ENCODE measurements at regions not wholly inside any gene's neighbourhood (a gene's known extent, or its start where the extent isn't known, plus 50 kb on each side); places are given as distances from the start of the nearest gene placed in this dataset.

DNA sequence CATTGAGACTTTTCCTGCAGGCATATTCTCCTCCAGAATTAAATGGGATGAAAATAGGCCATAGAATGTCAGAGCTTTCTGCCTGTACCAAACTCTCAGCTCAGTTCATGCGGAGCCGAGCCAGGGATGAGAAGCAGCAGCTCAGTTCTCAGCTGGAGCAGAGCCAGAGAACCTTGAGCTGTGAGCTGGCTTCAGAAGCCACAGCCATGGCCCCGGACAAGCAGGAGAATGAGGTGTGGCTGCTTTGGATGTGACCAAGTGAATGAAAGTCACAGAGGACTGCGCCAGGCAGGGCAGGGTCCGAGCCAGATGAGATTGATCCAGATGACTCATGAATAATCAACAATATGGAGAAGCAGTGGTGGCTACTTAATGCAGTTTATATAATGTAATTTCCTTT, 633.8 kb downstream of the NCAM2 start:
- ChIA-PET POLR2A (no interaction called here), CTCF (interaction anchor here (1.0 to 1.3 kb wide), 3 partner anchors 20 to 424 kb away, joined by 3 to 4 read pairs (median 3); no protein-coding TSS in a partner anchor)
- DNase-seq (ENCODE audit: extremely low spot score): no peak
- TF ChIP-seq, protein P1, sequence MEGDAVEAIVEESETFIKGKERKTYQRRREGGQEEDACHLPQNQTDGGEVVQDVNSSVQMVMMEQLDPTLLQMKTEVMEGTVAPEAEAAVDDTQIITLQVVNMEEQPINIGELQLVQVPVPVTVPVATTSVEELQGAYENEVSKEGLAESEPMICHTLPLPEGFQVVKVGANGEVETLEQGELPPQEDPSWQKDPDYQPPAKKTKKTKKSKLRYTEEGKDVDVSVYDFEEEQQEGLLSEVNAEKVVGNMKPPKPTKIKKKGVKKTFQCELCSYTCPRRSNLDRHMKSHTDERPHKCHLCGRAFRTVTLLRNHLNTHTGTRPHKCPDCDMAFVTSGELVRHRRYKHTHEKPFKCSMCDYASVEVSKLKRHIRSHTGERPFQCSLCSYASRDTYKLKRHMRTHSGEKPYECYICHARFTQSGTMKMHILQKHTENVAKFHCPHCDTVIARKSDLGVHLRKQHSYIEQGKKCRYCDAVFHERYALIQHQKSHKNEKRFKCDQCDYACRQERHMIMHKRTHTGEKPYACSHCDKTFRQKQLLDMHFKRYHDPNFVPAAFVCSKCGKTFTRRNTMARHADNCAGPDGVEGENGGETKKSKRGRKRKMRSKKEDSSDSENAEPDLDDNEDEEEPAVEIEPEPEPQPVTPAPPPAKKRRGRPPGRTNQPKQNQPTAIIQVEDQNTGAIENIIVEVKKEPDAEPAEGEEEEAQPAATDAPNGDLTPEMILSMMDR (IDR thresholded peaks at IDR 0.05; ENCODE audit: control extremely low read depth, extremely low read depth, low read depth, missing control alignments): no peak

DNA sequence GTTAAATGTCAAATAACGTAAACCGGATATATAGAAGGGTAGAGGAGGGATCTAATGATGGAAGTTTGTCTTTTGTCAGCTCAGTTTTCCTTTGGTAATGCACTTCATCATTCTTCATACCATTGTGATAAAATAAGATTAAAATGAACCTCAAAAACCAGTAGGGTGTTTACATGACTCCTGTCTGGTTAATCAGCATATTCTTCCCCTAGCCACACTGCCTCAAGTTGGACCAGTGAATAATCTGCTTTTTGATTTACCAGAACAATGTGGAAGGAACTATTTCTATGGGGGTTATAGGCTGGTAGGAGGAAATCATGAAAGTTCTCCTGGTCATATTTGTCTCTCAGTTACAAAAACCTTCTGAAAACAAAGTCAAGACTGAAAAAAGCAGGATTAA, 634.7 kb downstream of the NCAM2 start:
- TF ChIP-seq, protein P1 (IDR thresholded peaks at IDR 0.05; ENCODE audit: control extremely low read depth, extremely low read depth, low read depth, missing control alignments): no peak
- ChIA-PET POLR2A (no interaction called here), CTCF (interaction anchor here (1.0 to 1.3 kb wide), 2 partner anchors 21 to 425 kb away, joined by 3 read pairs; no protein-coding TSS in a partner anchor)
- DNase-seq (ENCODE audit: extremely low spot score): no peak

DNA sequence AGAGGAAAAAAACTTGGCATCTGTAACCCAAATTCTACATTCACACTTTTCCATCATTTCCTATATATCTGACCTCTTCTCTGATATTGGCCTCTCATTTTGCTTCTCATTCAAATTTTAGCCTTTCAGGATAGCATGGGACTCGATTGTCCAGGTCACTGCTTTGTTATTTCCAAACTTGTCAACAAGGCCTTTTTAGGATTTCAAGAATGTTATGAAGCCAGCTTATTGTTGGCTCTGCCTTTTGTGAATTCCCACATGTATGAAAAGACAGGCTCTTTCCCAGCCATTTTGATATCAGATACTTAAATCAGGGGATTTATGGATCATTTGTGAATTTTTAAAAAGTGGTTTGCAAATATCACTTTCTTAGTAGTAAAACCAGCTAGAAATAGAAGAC, 663.5 kb downstream of the NCAM2 start:
- DNase-seq (ENCODE audit: extremely low spot score): no peak
- ChIA-PET CTCF (interaction anchor here (0.9 to 1.0 kb wide), 2 partner anchors 12 to 105 kb away, joined by 3 read pairs; no protein-coding TSS in a partner anchor), POLR2A (no interaction called here)
- TF ChIP-seq, protein P1 (IDR thresholded peaks at IDR 0.05; ENCODE audit: control extremely low read depth, extremely low read depth, low read depth, missing control alignments): no peak

DNA sequence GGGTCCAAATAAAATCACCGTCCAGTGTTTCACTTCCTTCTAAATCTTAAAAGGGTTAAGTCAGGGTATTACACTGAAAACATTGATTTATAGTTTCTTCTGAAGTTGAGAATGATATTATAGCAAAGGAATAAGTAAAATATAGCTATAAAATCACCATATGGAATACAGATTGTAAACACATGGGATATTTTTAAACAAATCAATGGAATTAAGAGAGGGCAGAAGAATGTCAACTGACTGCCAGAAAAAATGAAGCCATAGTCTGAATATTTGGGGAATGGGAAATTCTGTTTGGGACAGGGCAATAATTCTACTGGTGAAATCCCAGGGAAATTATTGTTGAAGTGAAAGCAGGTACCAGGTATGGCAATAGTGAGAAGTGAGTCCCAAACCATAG, 664.6 kb downstream of the NCAM2 start:
- TF ChIP-seq, protein P1 (IDR thresholded peaks at IDR 0.05; ENCODE audit: control extremely low read depth, extremely low read depth, low read depth, missing control alignments): no peak
- DNase-seq (ENCODE audit: extremely low spot score): no peak
- ChIA-PET POLR2A (no interaction called here), CTCF (interaction anchor here (1.0 kb wide), 1 partner anchor 107 kb away, joined by 3 read pairs; no protein-coding TSS in a partner anchor)

DNA sequence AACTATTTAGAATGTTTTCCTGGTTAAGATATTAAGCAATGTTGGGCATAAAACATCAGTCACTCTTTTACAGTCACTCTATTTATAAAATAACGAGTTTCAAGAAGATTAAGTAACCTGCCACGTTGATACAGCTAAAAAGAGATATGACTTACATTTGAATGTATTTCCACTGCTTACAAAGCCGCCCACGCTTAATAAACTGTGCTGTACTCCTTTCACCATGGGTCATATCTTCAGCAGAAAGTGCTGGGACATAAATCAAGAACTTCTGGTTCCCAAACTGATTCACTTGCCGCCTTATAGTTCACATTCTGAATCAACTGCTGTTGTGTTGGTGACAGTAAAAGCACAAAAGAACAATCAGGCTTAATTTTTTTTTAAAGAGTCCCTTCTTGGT, 666.7 kb downstream of the NCAM2 start:
- no peak for DNase-seq (ENCODE audit: extremely low spot score)
- TF ChIP-seq, protein P1 (IDR thresholded peaks at IDR 0.05; ENCODE audit: control extremely low read depth, extremely low read depth, low read depth, missing control alignments): no peak
- POLR2A ChIA-PET: no interaction called here
- CTCF ChIA-PET: no interaction called here

DNA sequence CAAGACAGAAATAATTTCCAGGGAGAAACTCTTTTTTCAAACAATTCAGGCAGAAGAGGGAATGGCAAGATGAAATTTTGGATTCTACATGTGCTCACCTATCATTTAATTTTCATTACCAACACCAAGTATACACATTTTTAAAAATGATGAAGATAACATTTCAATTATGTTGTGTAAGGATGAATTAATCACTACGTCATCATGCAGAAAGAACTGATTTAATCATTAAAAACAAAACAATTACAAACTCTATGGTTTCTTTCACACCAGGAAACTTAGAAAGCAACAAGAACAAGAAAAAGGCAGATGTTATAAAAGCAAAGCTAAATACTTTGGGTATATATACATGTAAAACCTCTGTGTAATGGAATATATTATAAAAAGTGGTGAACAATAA, 668.5 kb downstream of the NCAM2 start:
- ChIA-PET POLR2A (no interaction called here), CTCF (no interaction called here)
- no peak for DNase-seq (ENCODE audit: extremely low spot score)
- TF ChIP-seq, protein P1 (IDR thresholded peaks at IDR 0.05; ENCODE audit: control extremely low read depth, extremely low read depth, low read depth, missing control alignments): no peak

DNA sequence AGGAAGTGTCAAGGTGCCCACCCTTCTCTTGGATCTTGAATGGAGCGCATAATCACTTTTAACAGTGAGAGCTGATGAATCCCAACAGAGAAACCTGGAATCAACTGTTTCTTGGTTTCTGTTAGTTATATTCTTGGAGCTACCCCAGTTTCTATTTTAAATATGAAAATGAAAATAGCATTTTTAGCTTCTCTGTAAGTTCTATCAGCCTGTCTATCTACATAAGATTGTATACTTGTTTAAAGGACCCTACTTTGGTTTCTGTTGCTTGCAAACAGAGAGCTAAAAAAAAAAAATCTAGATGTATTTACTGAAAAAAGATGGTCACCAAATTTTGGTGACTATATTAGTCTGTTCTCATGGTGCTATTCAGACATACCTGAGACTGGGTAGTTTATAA, 670.0 kb downstream of the NCAM2 start:
- DNase-seq (ENCODE audit: extremely low spot score): no peak
- POLR2A ChIA-PET: no interaction called here
- CTCF ChIA-PET: interaction anchor here (2.1 kb wide), 1 partner anchor 26 kb away, joined by 5 read pairs; no protein-coding TSS in a partner anchor
- TF ChIP-seq, protein P1 (IDR thresholded peaks at IDR 0.05; ENCODE audit: control extremely low read depth, extremely low read depth, low read depth, missing control alignments): no peak
